H1 (cell line): ENCODE measurements at regions not wholly inside any gene's neighbourhood (a gene's known extent, or its start where the extent isn't known, plus 50 kb on each side); places are given as distances from the start of the nearest gene placed in this dataset.

ENCODE experiments used
- CTCF ChIA-PET: fragments of 300-600 bp; sonication (Branson Sonifier 250); formaldehyde crosslinking; loops from one replicate; lab custom pipeline; 2021; ENCODE audit not compliant: partially characterized antibody; lab: Charles Lee
- POLR2A ChIA-PET: fragments of 300-600 bp; sonication (Branson Sonifier 250); formaldehyde crosslinking; loops from one replicate; lab custom pipeline; 2021; ENCODE audit warnings: inconsistent platforms; ENCODE audit not compliant: partially characterized antibody; lab: Charles Lee
- DNase-seq, 2 experiments: peaks; one replicate each; pipeline versions ENCODE4 v3.0.0 to v3.0.0-alpha.2; 2010 to 2022; ENCODE audit warnings: low spot score in 2 of 2, low read depth in 1 of 2, mixed read lengths in 1 of 2
- FAIRE-seq: peaks from 2 replicates; lab custom pipeline; 2011; peaks lifted over from hg19 to GRCh38; lab: Jason Lieb, UNC
- H2AFZ ChIP-seq: 2 replicates; pipeline ENCODE4 v1.8.1; 2012; ENCODE audit warnings: low read length, inconsistent platforms
- H2AK5ac ChIP-seq: 2 replicates; pipeline ENCODE4 v1.6.1; 2013; ENCODE audit warnings: low read depth, low read length
- H2BK120ac ChIP-seq: replicated peaks from 2 replicates; pipeline ENCODE3; 2013; ENCODE audit warnings: low read depth, low read length, inconsistent platforms
- H2BK12ac ChIP-seq: 2 replicates; pipeline ENCODE4 v1.6.1; 2013; ENCODE audit warnings: low read depth, low read length
- H2BK15ac ChIP-seq: 2 replicates; pipeline ENCODE4 v1.6.1; 2013; ENCODE audit warnings: low read length
- H2BK20ac ChIP-seq: 2 replicates; pipeline ENCODE4 v1.6.1; 2013; ENCODE audit warnings: low read length
- H2BK5ac ChIP-seq: 2 replicates; pipeline ENCODE4 v1.6.1; 2013; ENCODE audit warnings: low read depth, low read length
- H3K14ac ChIP-seq: 2 replicates; pipeline ENCODE4 v1.6.1; 2013; ENCODE audit warnings: inconsistent platforms; ENCODE audit not compliant: insufficient read length
- H3K18ac ChIP-seq: 2 replicates; pipeline ENCODE4 v1.6.1; 2013; ENCODE audit warnings: low read length; ENCODE audit errors: extremely low read depth
- H3K23ac ChIP-seq: 2 replicates; pipeline ENCODE4 v1.6.1; 2013; ENCODE audit warnings: inconsistent platforms; ENCODE audit not compliant: insufficient read length
- H3K23me2 ChIP-seq: 2 replicates; pipeline ENCODE4 v1.6.1; 2013; ENCODE audit warnings: low read depth, low read length
- H3K27ac ChIP-seq: 2 replicates; pipeline ENCODE4 v1.6.1; 2011; ENCODE audit warnings: low read depth, low read length, inconsistent platforms
- H3K27me3 ChIP-seq, 4 experiments: replicated peaks in 1 of 4; 1 replicate in 1 of 4; 2 replicates in 3 of 4; pipeline versions ENCODE4 v1.6.1 to v1.8.1; 2011 to 2013; ENCODE audit warnings: low read length in 3 of 4, mild to moderate bottlenecking in 3 of 4, inconsistent platforms in 2 of 4, mixed read lengths in 2 of 4, moderate library complexity in 1 of 4; ENCODE audit not compliant: control insufficient read depth in 3 of 4, insufficient read depth in 3 of 4; ENCODE audit errors: extremely low read depth in 1 of 4
- H3K36me3 ChIP-seq, 4 experiments: 2 replicates each; pipeline versions ENCODE4 v1.6.1 to v1.8.1; 2011 to 2013; ENCODE audit warnings: mild to moderate bottlenecking in 4 of 4, low read length in 3 of 4, moderate library complexity in 2 of 4, control low read depth in 1 of 4, inconsistent platforms in 1 of 4; ENCODE audit not compliant: insufficient read depth in 4 of 4, control insufficient read depth in 2 of 4
- H3K4ac ChIP-seq: replicated peaks from 2 replicates; pipeline ENCODE3; 2013; ENCODE audit warnings: low read length, low read depth, mixed read lengths, inconsistent platforms; ENCODE audit not compliant: insufficient read length
- H3K4me1 ChIP-seq, 4 experiments: replicated peaks in 1 of 4; 1 replicate in 1 of 4; 2 replicates in 3 of 4; pipeline versions ENCODE4 v1.6.1 to v1.8.1; 2011 to 2013; ENCODE audit warnings: low read length in 3 of 4, inconsistent platforms in 2 of 4, mixed read lengths in 1 of 4; ENCODE audit not compliant: insufficient read depth in 4 of 4, control insufficient read depth in 3 of 4
- H3K4me2 ChIP-seq, 2 experiments: 2 replicates each; pipeline versions ENCODE4 v1.6.1 to v1.8.1; 2011 to 2013; ENCODE audit warnings: low read depth in 2 of 2, low read length in 2 of 2, control low read depth in 1 of 2, inconsistent platforms in 1 of 2, mild to moderate bottlenecking in 1 of 2; ENCODE audit not compliant: insufficient read depth in 1 of 2
- H3K4me3 ChIP-seq, 4 experiments: fragments of 200-600, 300-600 bp in 1 of 4; sonication (generic), shearing (Covaris generic), sonication (Bioruptor Twin) in 1 of 4; 2 replicates each; pipeline versions ENCODE4 v1.5.1 to v1.8.1; 2011 to 2016; ENCODE audit warnings: low read length in 4 of 4, low read depth in 3 of 4, control low read depth in 2 of 4, inconsistent platforms in 2 of 4, mild to moderate bottlenecking in 2 of 4, mixed read lengths in 1 of 4, moderate library complexity in 1 of 4; ENCODE audit not compliant: insufficient read depth in 2 of 4; ENCODE audit errors: extremely low read depth in 1 of 4
- H3K56ac ChIP-seq: replicated peaks from 2 replicates; pipeline ENCODE3; 2013; ENCODE audit warnings: low read depth, mild to moderate bottlenecking, mixed read lengths, low read length, inconsistent platforms; ENCODE audit not compliant: insufficient read length
- H3K79me1 ChIP-seq: 2 replicates; pipeline ENCODE4 v1.6.1; 2013; ENCODE audit warnings: low read depth, low read length, control low read depth
- H3K79me2 ChIP-seq, 2 experiments: 2 replicates each; pipeline versions ENCODE4 v1.6.1 to v1.8.1; 2012 to 2013; ENCODE audit warnings: low read length in 2 of 2, mild to moderate bottlenecking in 2 of 2, inconsistent platforms in 1 of 2; ENCODE audit not compliant: insufficient read depth in 2 of 2, control insufficient read depth in 1 of 2
- H3K9ac ChIP-seq, 4 experiments: replicated peaks in 1 of 4; 1 replicate in 1 of 4; 2 replicates in 3 of 4; pipeline versions ENCODE4 v1.6.1 to v1.8.1; 2011 to 2013; ENCODE audit warnings: low read depth in 3 of 4, low read length in 3 of 4, control low read depth in 2 of 4, mild to moderate bottlenecking in 2 of 4, moderate library complexity in 2 of 4, inconsistent platforms in 1 of 4; ENCODE audit errors: extremely low read depth in 1 of 4
- H3K9me3 ChIP-seq, 2 experiments: 2 replicates each; pipeline versions ENCODE4 v1.6.1 to v1.8.1; 2012 to 2013; ENCODE audit warnings: mild to moderate bottlenecking in 2 of 2, moderate library complexity in 2 of 2, control low read depth in 1 of 2, inconsistent platforms in 1 of 2, low read depth in 1 of 2, low read length in 1 of 2, mixed read lengths in 1 of 2; ENCODE audit not compliant: insufficient read depth in 2 of 2
- H4K20me1 ChIP-seq, 2 experiments: replicated peaks in 1 of 2; 2 replicates each; pipeline versions ENCODE3 to v1.8.1; 2011 to 2013; ENCODE audit warnings: inconsistent platforms in 2 of 2, low read length in 2 of 2, mild to moderate bottlenecking in 1 of 2; ENCODE audit not compliant: insufficient read depth in 2 of 2, control insufficient read depth in 1 of 2
- H4K5ac ChIP-seq: 2 replicates; pipeline ENCODE4 v1.6.1; 2013; ENCODE audit warnings: low read length, low read depth, mixed read lengths, inconsistent platforms; ENCODE audit not compliant: insufficient read length
- H4K8ac ChIP-seq: 2 replicates; pipeline ENCODE4 v1.8.0; 2013; ENCODE audit warnings: mild to moderate bottlenecking, moderate library complexity, low read length, inconsistent platforms; ENCODE audit not compliant: insufficient read depth; ENCODE audit errors: extremely low read depth
- H4K91ac ChIP-seq: replicated peaks from 2 replicates; pipeline ENCODE3; 2013; ENCODE audit warnings: low read length, mixed read lengths, inconsistent platforms; ENCODE audit not compliant: insufficient read length
- BCL11A ChIP-seq, 2 experiments: IDR thresholded peaks; one replicate each; pipeline ENCODE4 v1.6.1; 2011; ENCODE audit warnings: low read depth in 2 of 2, low read length in 2 of 2, mild to moderate bottlenecking in 2 of 2
- E2F6 ChIP-seq: IDR thresholded peaks from 2 replicates; pipeline ENCODE4 v1.6.1; 2012; ENCODE audit warnings: inconsistent platforms
- GABPA ChIP-seq: IDR thresholded peaks from 2 replicates; pipeline ENCODE4 v1.6.1; 2011; ENCODE audit warnings: mild to moderate bottlenecking, low read length, moderate library complexity, borderline replicate concordance; ENCODE audit not compliant: insufficient read depth
- GTF2F1 ChIP-seq: IDR thresholded peaks from 2 replicates; pipeline ENCODE4 v1.6.1; 2012; ENCODE audit warnings: low read depth, low read length, improper control_type of control experiment, borderline replicate concordance
- HDAC2 ChIP-seq, 2 experiments: fragments of 300-600 bp in 1 of 2; sonication (generic) in 1 of 2; IDR thresholded peaks; 2 replicates each; pipeline ENCODE4 v1.6.1; 2011 to 2012; ENCODE audit warnings: low read depth in 2 of 2, low read length in 2 of 2, mild to moderate bottlenecking in 2 of 2, moderate library complexity in 2 of 2, borderline replicate concordance in 1 of 2, inconsistent platforms in 1 of 2
- JUN ChIP-seq: IDR thresholded peaks from 2 replicates; pipeline ENCODE4 v1.6.1; 2011; ENCODE audit warnings: low read depth, mild to moderate bottlenecking, improper control_type of control experiment, low read length
- JUND ChIP-seq: IDR thresholded peaks from 2 replicates; pipeline ENCODE4 v1.6.1; 2011; ENCODE audit warnings: mild to moderate bottlenecking, improper control_type of control experiment, low read length
- POLR2A ChIP-seq, 2 experiments: IDR thresholded peaks; 1 replicate in 1 of 2; 2 replicates in 1 of 2; pipeline ENCODE4 v1.6.1; 2011; ENCODE audit warnings: low read depth in 2 of 2, low read length in 2 of 2, mild to moderate bottlenecking in 2 of 2; ENCODE audit errors: control extremely low read depth in 1 of 2
- RXRA ChIP-seq: IDR thresholded peaks from 2 replicates; pipeline ENCODE4 v1.6.1; 2011; ENCODE audit warnings: low read depth, mild to moderate bottlenecking, low read length, moderate library complexity; ENCODE audit not compliant: insufficient read depth
- WGBS, 2 experiments: shearing (Covaris generic) in 1 of 2; methylation state at CpG; one replicate each; pipeline versions ENCODE4 v1.1.6 to v1.1.7; 2013 to 2015; ENCODE audit warnings: low lambda C conversion rate in 2 of 2, mixed read lengths in 2 of 2, inconsistent platforms in 1 of 2, low coverage in 1 of 2, missing lambda C conversion rate in 1 of 2; ENCODE audit not compliant: insufficient replicate concordance in 2 of 2, insufficient coverage in 1 of 2, insufficient read length in 1 of 2; ENCODE audit errors: extremely low coverage in 1 of 2, missing lambda C conversion rate in 1 of 2; 5-methylcytosine and 5-hydroxymethylcytosine counted together
- TF ChIP-seq, protein P1 (sequence below): IDR thresholded peaks from 2 replicates; pipeline ENCODE4 v1.6.1; 2011; ENCODE audit warnings: low read length, improper control_type of control experiment

DNA sequence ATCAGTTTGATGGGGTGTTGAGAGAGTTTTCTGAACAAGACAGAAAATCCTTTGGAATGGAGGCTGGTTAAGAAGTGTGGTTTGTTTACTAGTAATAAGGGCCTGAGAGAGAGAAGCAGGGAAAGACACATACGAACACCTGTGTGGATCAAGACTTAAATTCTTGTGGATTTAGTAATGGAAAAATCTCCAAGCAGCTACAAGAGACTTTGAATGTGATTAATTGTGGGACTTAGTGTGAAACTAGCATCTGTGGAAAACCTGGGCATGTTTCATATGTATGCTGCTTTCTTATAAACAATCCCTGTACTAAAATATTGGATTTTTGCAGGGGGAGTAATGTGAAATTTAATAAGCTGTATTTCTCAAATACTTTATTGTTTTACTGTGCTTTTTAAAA is 399.1 kb downstream of the SI start:
- Histone ChIP-seq H3K4me2 (no peak overlapping the region), H3K27ac (no peak overlapping the region), H4K5ac (no peak overlapping the region), H2AFZ (no peak overlapping the region)
- no peak for TF ChIP-seq GABPA
- no peak for TF ChIP-seq JUND
- no peak for TF ChIP-seq POLR2A (IDR thresholded peaks at IDR 0.05; ENCODE audit: control extremely low read depth in 1 of 2, low read depth in 2 of 2, low read length in 2 of 2)
- no peak for TF ChIP-seq RXRA
- no peak for TF ChIP-seq BCL11A (IDR thresholded peaks at IDR 0.05; ENCODE audit: low read depth in 2 of 2, low read length in 2 of 2)
- no peak for TF ChIP-seq JUN
- TF ChIP-seq HDAC2 (IDR thresholded peaks at IDR 0.05; ENCODE audit: borderline replicate concordance in 1 of 2, low read depth in 2 of 2, low read length in 2 of 2), result no peak
- TF ChIP-seq GTF2F1, result no peak
- TF ChIP-seq, protein P1, sequence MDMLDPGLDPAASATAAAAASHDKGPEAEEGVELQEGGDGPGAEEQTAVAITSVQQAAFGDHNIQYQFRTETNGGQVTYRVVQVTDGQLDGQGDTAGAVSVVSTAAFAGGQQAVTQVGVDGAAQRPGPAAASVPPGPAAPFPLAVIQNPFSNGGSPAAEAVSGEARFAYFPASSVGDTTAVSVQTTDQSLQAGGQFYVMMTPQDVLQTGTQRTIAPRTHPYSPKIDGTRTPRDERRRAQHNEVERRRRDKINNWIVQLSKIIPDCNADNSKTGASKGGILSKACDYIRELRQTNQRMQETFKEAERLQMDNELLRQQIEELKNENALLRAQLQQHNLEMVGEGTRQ, result no peak
- no peak for TF ChIP-seq E2F6
- TF ChIP-seq, all 59 proteins: peak for 0
- no peak for DNase-seq
- ChIA-PET CTCF (no interaction called here), POLR2A (no interaction called here)
- no peak overlapping the region for H2BK20ac ChIP-seq
- no peaks in the 10 kb centered on the region for H3K36me3 ChIP-seq
- no peak overlapping the region for H2BK15ac ChIP-seq
- H3K18ac ChIP-seq, result no peak overlapping the region
- FAIRE-seq, result no peak
- H2BK5ac ChIP-seq, result no peak overlapping the region
- H3K27me3 ChIP-seq, result no peaks in the 10 kb centered on the region
- no peak overlapping the region for H3K4ac ChIP-seq
- H3K23me2 ChIP-seq, result no peaks in the 10 kb centered on the region
- no peaks in the 10 kb centered on the region for H4K20me1 ChIP-seq
- H3K9ac ChIP-seq, result no peak overlapping the region
- H3K9me3 ChIP-seq, result no peaks in the 10 kb centered on the region
- no peaks in the 10 kb centered on the region for H3K79me2 ChIP-seq
- H2BK120ac ChIP-seq, result no peak overlapping the region
- 93% methylated on average over 1 of the region's 1 CpG; no CpG with 5 or more reads in 1 of the 2 experiments for WGBS, 2 experiments
- no peak overlapping the region for H4K8ac ChIP-seq
- no peaks in the 10 kb centered on the region for H3K79me1 ChIP-seq
- no peaks in the 10 kb centered on the region for H3K4me1 ChIP-seq
- no peak overlapping the region for H3K4me3 ChIP-seq
- H2BK12ac ChIP-seq, result no peak overlapping the region
- H3K56ac ChIP-seq, result no peak overlapping the region
- no peak overlapping the region for H4K91ac ChIP-seq
- H2AK5ac ChIP-seq, result no peak overlapping the region
- no peak overlapping the region for H3K14ac ChIP-seq
- no peak overlapping the region for H3K23ac ChIP-seq
